NCI-H1694 (cell line): ENCODE measurements at regions not wholly inside any gene's neighbourhood (a gene's known extent, or its start where the extent isn't known, plus 50 kb on each side); places are given as distances from the start of the nearest gene placed in this dataset.

ENCODE experiments used
- DNase-seq: peaks from one replicate; lab custom pipeline; 2025; lab: John Stamatoyannopoulos, UW

- DNase-seq: no peak
Measured at GRCh38 chr18:27274901-27275300, 89.8 kb upstream of the CHST9 start.

- no peak for DNase-seq
Measured at GRCh38 chr18:27270508-27270907, 85.4 kb upstream of the CHST9 start.

GRCh38 chr18:27263369-27263768, 78.3 kb upstream of the CHST9 start:
- DNase-seq: no peak

GRCh38 chr18:27261769-27262549, 76.9 kb upstream of the CHST9 start:
- DNase-seq: no peak

- no peak for DNase-seq
Measured at GRCh38 chr18:27253571-27253970, 68.5 kb upstream of the CHST9 start.

GRCh38 chr18:27250471-27250870, 65.4 kb upstream of the CHST9 start:
- no peak for DNase-seq

- DNase-seq: no peak
Measured at GRCh38 chr18:27249933-27250332, 64.8 kb upstream of the CHST9 start.

GRCh38 chr18:27244259-27244658, 59.2 kb upstream of the CHST9 start:
- DNase-seq: no peak

- DNase-seq: no peak
Measured at GRCh38 chr18:27242392-27243047, 57.4 kb upstream of the CHST9 start.

DNA sequence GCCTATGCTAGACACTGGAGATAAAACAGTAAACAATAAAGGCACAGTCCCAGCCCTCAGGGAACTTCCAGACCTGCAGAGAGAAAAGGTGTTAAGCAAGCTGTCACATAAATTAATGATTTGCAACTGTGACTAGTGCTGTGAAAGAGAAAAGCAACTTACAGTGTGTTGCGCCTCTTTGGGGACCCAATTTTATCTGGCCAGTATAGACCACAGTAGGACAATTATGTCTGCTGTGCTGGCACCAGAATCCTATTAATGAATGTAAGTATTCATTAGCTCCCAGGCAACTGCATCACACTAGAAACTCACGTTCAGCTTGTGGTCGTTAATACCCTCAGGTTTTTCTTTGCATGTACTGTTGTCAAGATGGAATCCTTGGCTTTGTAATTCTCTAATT, 55.3 kb upstream of the CHST9 start:
- no peak for DNase-seq

DNA sequence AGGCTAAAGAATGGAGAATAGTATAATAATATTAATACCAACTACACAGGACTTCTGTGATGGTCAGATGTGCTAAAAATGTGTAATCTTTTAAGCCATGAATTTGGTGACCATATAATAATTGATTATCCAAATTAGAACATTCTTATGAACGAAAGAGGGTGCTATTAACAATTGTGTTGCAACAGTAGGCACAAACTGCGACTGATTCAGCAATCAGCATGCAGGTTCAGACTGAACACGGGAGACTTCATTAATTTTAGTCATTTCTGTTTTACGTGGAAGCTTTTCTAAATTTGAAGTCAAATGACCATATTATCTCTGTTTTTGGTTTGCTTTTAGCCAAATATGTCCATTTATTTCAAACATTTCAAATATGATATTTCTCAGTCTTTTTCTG, 54.6 kb upstream of the CHST9 start:
- DNase-seq: no peak

- no peak for DNase-seq
Measured at GRCh38 chr18:27235218-27235870, 50.2 kb upstream of the CHST9 start.
